ENCODE measurements at regions not wholly inside any gene's neighbourhood (a gene's known extent, or its start where the extent isn't known, plus 50 kb on each side); places are given as distances from the start of the nearest gene placed in this dataset.

GRCh38 chr3:72344236-72344635 lies 504.0 kb downstream of the SHQ1 start:
- TF ChIP-seq CTCF (IDR thresholded peaks at IDR 0.05): no peak
- no peak for TF ChIP-seq POLR2A (IDR thresholded peaks at IDR 0.05)

All from gastroesophageal sphincter (tissue), 3 donors.